Smooth muscle cell (in vitro differentiated cells): ENCODE measurements at regions not wholly inside any gene's neighbourhood (a gene's known extent, or its start where the extent isn't known, plus 50 kb on each side); places are given as distances from the start of the nearest gene placed in this dataset.

Source experiments
- DNase-seq: peaks from one replicate; lab custom pipeline; 2025; ENCODE audit not compliant: unreplicated experiment; lab: John Stamatoyannopoulos, UW
- H2AFZ ChIP-seq: fragments of 200-600 bp; sonication (generic); 2 replicates; pipeline ENCODE4 v1.6.0; 2016; ENCODE audit warnings: antibody characterized with exemption, low read depth, mild to moderate bottlenecking
- H3F3A ChIP-seq: fragments of 200-600 bp; sonication (generic); 2 replicates; pipeline ENCODE4 v1.6.0; 2017; ENCODE audit warnings: antibody characterized with exemption, low read depth
- H3K27ac ChIP-seq: fragments of 200-600 bp; sonication (generic); 2 replicates; pipeline ENCODE4 v1.5.1; 2016; ENCODE audit warnings: low read depth, mild to moderate bottlenecking
- H3K27me3 ChIP-seq: fragments of 200-600 bp; sonication (generic); 2 replicates; pipeline ENCODE4 v1.6.1; 2016; ENCODE audit warnings: low read depth, mild to moderate bottlenecking
- H3K36me3 ChIP-seq: fragments of 200-600 bp; sonication (generic); 2 replicates; pipeline ENCODE4 v1.5.1; 2016; ENCODE audit warnings: low read depth
- H3K4me1 ChIP-seq: fragments of 200-600 bp; sonication (generic); 2 replicates; pipeline ENCODE4 v1.5.1; 2016; ENCODE audit warnings: low read depth
- H3K4me2 ChIP-seq: fragments of 200-600 bp; sonication (generic); 2 replicates; pipeline ENCODE4 v1.6.0; 2016; ENCODE audit warnings: mild to moderate bottlenecking
- H3K4me3 ChIP-seq: fragments of 200-600 bp; sonication (generic); 2 replicates; pipeline ENCODE4 v1.5.1; 2016; ENCODE audit warnings: mild to moderate bottlenecking
- H3K79me2 ChIP-seq: fragments of 200-600 bp; sonication (generic); 2 replicates; pipeline ENCODE4 v1.6.0; 2016; ENCODE audit warnings: low read depth, mild to moderate bottlenecking
- H3K9ac ChIP-seq: fragments of 200-600 bp; sonication (generic); 2 replicates; pipeline ENCODE4 v1.6.0; 2016; ENCODE audit warnings: low read depth
- H3K9me3 ChIP-seq: fragments of 200-600 bp; sonication (generic); replicated peaks from 2 replicates; pipeline ENCODE4 v1.5.1; 2016; ENCODE audit warnings: low read depth
- H4K20me1 ChIP-seq: fragments of 200-600 bp; sonication (generic); 2 replicates; pipeline ENCODE4 v1.6.0; 2016; ENCODE audit warnings: low read depth
- WGBS: methylation state at CpG from one replicate; pipeline ENCODE4 v1.1.7; 2016; ENCODE audit warnings: low lambda C conversion rate; 5-methylcytosine and 5-hydroxymethylcytosine counted together
- TF ChIP-seq, protein P1 (sequence below): fragments of 200-600 bp; sonication (generic); IDR thresholded peaks from 2 replicates; pipeline ENCODE4 v1.5.1; 2017; ENCODE audit warnings: borderline replicate concordance, mild to moderate bottlenecking, antibody characterized with exemption; ENCODE audit not compliant: insufficient read depth, poor library complexity, severe bottlenecking

- TF ChIP-seq, protein P1, sequence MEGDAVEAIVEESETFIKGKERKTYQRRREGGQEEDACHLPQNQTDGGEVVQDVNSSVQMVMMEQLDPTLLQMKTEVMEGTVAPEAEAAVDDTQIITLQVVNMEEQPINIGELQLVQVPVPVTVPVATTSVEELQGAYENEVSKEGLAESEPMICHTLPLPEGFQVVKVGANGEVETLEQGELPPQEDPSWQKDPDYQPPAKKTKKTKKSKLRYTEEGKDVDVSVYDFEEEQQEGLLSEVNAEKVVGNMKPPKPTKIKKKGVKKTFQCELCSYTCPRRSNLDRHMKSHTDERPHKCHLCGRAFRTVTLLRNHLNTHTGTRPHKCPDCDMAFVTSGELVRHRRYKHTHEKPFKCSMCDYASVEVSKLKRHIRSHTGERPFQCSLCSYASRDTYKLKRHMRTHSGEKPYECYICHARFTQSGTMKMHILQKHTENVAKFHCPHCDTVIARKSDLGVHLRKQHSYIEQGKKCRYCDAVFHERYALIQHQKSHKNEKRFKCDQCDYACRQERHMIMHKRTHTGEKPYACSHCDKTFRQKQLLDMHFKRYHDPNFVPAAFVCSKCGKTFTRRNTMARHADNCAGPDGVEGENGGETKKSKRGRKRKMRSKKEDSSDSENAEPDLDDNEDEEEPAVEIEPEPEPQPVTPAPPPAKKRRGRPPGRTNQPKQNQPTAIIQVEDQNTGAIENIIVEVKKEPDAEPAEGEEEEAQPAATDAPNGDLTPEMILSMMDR, result no peak
- WGBS, result 37% methylated on average over 5 of the region's 5 CpGs
- H3K79me2 ChIP-seq, result no peaks in the 10 kb centered on the region
- peak overlapping the region; percentile 98 for H3K27ac ChIP-seq
- peak overlapping the region; percentile 88 for H3K9ac ChIP-seq
- H2AFZ ChIP-seq, result no peak overlapping the region
- H3K4me3 ChIP-seq, result no peak overlapping the region
- H3K4me1 ChIP-seq, result peaks cover 13% of the 10 kb centered on the region
- H3K4me2 ChIP-seq, result peak overlapping the region; percentile 71
- H3F3A ChIP-seq, result peaks cover 8% of the 10 kb centered on the region
- no peak for DNase-seq
- no peaks in the 10 kb centered on the region for H3K27me3 ChIP-seq
- H3K9me3 ChIP-seq, result no peaks in the 10 kb centered on the region
- H4K20me1 ChIP-seq, result no peaks in the 10 kb centered on the region
- no peaks in the 10 kb centered on the region for H3K36me3 ChIP-seq
Measured at GRCh38 chr5:87121304-87122150, 146.2 kb upstream of the RASA1 start.

DNA sequence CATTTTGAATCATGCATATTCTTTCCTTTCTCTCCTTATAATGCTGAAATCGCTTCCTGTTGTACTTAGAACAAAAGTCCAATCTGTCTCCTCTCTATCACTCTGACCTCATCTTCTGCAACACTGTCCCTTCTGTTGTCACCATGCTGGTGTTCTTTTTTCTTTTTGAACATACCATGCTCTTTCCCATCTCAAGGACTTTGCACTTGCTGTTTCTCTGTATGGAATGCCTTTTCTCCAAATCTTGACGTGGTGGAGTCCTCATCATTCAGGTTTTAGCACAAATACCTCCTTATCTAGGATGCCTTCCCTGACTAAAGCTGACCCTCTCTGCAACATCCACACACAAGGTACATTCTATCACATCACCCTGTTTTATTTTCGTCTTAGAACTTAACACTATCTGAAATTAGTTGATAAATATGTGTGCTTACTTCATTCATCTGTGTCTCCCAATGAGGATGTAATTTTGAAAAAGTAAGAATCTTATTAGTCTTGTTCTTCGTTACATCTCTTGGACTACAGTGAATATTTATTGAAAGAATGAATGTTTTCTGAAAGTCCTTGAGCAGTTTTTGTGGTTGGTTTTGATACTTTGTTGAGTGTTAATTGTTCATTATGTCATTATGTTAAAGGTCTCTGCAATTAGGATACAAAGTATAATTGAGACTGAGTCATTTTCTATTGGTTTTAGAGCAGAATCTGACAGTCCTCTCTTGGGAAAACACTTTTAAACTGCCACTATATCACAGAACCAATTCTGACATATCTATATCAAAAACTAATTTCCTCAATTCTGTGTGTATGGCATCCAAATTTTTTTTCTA, 145.3 kb upstream of the RASA1 start:
- Histone ChIP-seq H3K4me2 (peak overlapping the region; percentile 71), H3K36me3 (no peaks in the 10 kb centered on the region), H3K27me3 (no peaks in the 10 kb centered on the region), H3K4me3 (no peak overlapping the region), H3K27ac (peak overlapping the region; percentile 98), H3F3A (peaks cover 8% of the 10 kb centered on the region), H4K20me1 (no peaks in the 10 kb centered on the region), H3K9ac (peak overlapping the region; percentile 60), H3K4me1 (peaks cover 13% of the 10 kb centered on the region), H3K9me3 (no peaks in the 10 kb centered on the region), H2AFZ (peak overlapping the region; percentile 36), H3K79me2 (no peaks in the 10 kb centered on the region)
- TF ChIP-seq, protein P1, result no peak
- 79% methylated on average over 4 of the region's 4 CpGs for WGBS
- DNase-seq, result no peak

- Histone ChIP-seq H3K27me3 (no peaks in the 10 kb centered on the region), H3K4me1 (peaks cover 13% of the 10 kb centered on the region), H3K9me3 (no peaks in the 10 kb centered on the region), H3K4me2 (peak overlapping the region; percentile 22), H3F3A (peaks cover 8% of the 10 kb centered on the region), H3K79me2 (no peaks in the 10 kb centered on the region), H3K9ac (no peak overlapping the region), H4K20me1 (no peaks in the 10 kb centered on the region), H3K27ac (peak overlapping the region; percentile 35), H3K36me3 (no peaks in the 10 kb centered on the region), H2AFZ (peak overlapping the region; percentile 31), H3K4me3 (no peak overlapping the region)
- DNase-seq, result no peak
- TF ChIP-seq, protein P1, result no peak
Measured at GRCh38 chr5:87125766-87126165, 141.9 kb upstream of the RASA1 start.
